ENCODE measurements at regions not wholly inside any gene's neighbourhood (a gene's known extent, or its start where the extent isn't known, plus 50 kb on each side); places are given as distances from the start of the nearest gene placed in this dataset.

GRCh38 chr9:129557192-129558036, 63.5 kb downstream of the C9orf50 start:
- DNase-seq: peak; percentile 81
- TF ChIP-seq, protein P1, sequence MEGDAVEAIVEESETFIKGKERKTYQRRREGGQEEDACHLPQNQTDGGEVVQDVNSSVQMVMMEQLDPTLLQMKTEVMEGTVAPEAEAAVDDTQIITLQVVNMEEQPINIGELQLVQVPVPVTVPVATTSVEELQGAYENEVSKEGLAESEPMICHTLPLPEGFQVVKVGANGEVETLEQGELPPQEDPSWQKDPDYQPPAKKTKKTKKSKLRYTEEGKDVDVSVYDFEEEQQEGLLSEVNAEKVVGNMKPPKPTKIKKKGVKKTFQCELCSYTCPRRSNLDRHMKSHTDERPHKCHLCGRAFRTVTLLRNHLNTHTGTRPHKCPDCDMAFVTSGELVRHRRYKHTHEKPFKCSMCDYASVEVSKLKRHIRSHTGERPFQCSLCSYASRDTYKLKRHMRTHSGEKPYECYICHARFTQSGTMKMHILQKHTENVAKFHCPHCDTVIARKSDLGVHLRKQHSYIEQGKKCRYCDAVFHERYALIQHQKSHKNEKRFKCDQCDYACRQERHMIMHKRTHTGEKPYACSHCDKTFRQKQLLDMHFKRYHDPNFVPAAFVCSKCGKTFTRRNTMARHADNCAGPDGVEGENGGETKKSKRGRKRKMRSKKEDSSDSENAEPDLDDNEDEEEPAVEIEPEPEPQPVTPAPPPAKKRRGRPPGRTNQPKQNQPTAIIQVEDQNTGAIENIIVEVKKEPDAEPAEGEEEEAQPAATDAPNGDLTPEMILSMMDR (IDR thresholded peaks at IDR 0.05; ENCODE audit: low read depth, low read length, missing control alignments): no peak
- Histone ChIP-seq H3K4me3 (ENCODE audit: low read depth, low read length) (no peak overlapping the region), H3K36me3 (replicated peaks) (no peaks in the 10 kb centered on the region), H3K27ac (peak overlapping the region; percentile 84), H3K27me3 (replicated peaks) (no peaks in the 10 kb centered on the region)
- in situ Hi-C loops (cut with HindIII; ENCODE audit: low pct_ligation_motif_present, low sequenced_read_pairs): no loop called here

DNA sequence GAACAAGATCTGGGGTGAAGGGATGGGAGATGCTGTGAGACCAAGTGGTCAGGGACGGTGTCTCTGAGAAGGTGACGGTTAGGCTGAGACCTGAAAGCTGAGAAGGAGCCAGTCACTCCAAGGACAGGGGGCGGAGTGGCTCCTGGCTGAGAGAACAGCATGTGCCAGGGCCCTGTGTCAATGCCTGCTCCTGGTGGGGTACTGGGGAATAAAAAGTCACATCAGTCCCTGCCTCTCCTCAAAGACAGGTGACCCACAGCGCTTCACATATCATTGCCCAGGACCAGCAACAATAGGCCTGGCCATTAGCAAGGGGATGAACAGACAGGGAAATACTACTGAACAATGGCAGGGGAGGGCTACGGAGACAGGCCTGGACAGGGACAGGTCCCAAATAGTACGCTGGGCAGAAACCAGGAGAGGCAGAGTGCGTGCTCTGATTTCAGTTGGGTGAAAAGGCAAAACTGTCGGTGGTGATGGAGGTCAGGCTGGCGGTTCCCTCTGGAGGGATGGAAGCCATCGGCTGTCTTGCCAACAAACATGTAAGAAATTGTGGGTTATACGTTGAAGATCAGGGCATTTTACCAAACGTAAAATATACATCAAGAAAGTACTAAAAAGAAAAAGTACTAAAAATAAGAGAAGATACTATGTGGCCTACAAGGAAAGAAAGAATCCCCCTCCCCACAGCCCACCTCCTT, 64.3 kb downstream of the C9orf50 start:
- no peaks in the 10 kb centered on the region for H3K27me3 ChIP-seq (replicated peaks)
- no peaks in the 10 kb centered on the region for H3K36me3 ChIP-seq (replicated peaks)
- in situ Hi-C loops (cut with HindIII; ENCODE audit: low pct_ligation_motif_present, low sequenced_read_pairs): no loop called here
- H3K4me3 ChIP-seq (ENCODE audit: low read depth, low read length): no peak overlapping the region
- TF ChIP-seq, protein P1 (IDR thresholded peaks at IDR 0.05; ENCODE audit: low read depth, low read length, missing control alignments): no peak
- peak overlapping the region; percentile 84 for H3K27ac ChIP-seq
- no peak for DNase-seq

DNA sequence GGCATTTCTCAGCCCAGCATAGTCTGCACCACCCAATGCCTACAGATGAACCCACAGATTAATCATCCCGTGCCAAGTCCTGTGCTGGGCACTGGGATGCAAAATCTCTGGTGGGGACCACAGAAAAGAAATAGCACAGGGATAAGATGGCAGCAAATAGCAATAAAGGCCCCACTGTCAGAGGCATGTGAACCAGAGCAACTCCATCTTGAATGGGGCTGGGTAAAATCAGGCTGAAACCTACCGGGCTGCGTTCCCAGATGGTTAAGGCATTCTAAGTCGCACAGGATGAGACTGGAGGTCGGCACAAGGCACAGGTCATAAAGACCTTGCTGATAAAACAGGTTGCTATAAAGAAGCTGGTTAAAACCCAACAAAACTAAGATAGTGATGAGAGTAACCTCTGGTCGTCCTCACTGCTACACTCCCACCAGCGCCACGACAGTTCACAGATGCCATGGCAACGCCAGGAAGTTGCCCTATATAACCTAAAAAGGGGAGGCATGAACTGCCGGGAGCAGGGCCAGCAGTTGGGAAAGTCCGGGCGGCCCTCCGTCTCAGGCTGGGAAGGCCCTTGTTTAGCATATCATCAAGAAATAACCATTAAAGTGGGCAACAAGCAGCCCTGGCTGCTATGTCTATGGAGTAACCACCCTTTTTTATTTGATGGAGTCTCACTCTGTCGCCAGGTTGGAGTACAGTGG, 65.2 kb downstream of the C9orf50 start:
- Histone ChIP-seq H3K27me3 (replicated peaks) (no peaks in the 10 kb centered on the region), H3K27ac (no peak overlapping the region), H3K36me3 (replicated peaks) (no peaks in the 10 kb centered on the region), H3K4me3 (ENCODE audit: low read depth, low read length) (no peak overlapping the region)
- TF ChIP-seq, protein P1 (IDR thresholded peaks at IDR 0.05; ENCODE audit: low read depth, low read length, missing control alignments): no peak
- no peak for DNase-seq
- in situ Hi-C loops (cut with HindIII; ENCODE audit: low pct_ligation_motif_present, low sequenced_read_pairs): no loop called here

DNA sequence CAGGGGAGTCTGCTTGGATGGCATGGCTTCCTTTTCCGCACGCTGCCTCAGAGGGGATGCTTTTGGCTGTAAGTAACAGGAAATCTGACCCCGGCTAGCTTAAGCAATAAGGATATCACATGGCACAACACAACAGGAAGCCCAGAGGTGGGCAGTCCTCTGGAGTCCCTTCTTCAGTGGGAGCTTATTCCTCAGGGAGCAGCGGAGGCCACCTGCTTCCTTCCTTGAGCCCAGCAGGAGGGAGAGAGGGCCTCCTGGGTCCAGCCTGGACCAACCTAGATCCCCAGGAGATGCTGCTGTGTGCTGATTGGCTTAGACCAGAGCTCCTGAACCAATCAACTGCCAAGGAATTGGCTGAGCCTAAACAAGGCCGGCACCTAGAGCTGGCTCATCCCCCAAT, 66.3 kb downstream of the C9orf50 start:
- in situ Hi-C loops (cut with HindIII; ENCODE audit: low pct_ligation_motif_present, low sequenced_read_pairs): no loop called here
- DNase-seq: no peak

GRCh38 chr9:129553277-129553676, 67.6 kb downstream of the C9orf50 start:
- H3K36me3 ChIP-seq (replicated peaks): no peaks in the 10 kb centered on the region
- H3K4me3 ChIP-seq (ENCODE audit: low read depth, low read length): no peak overlapping the region
- DNase-seq: no peak
- in situ Hi-C loops (cut with HindIII; ENCODE audit: low pct_ligation_motif_present, low sequenced_read_pairs): no loop called here
- TF ChIP-seq, protein P1 (IDR thresholded peaks at IDR 0.05; ENCODE audit: low read depth, low read length, missing control alignments): no peak
- H3K27ac ChIP-seq: no peak overlapping the region
- H3K27me3 ChIP-seq (replicated peaks): no peaks in the 10 kb centered on the region

More for the DNA sequence above, 66.3 kb downstream of the C9orf50 start:
- TF ChIP-seq, protein P1 (IDR thresholded peaks at IDR 0.05; ENCODE audit: low read depth, low read length, missing control alignments): no peak
- Histone ChIP-seq H3K27ac (no peak overlapping the region), H3K27me3 (replicated peaks) (no peaks in the 10 kb centered on the region), H3K36me3 (replicated peaks) (no peaks in the 10 kb centered on the region), H3K4me3 (ENCODE audit: low read depth, low read length) (no peak overlapping the region)

Data from brain microvascular endothelial cell (primary cell).